ENCODE measurements at regions not wholly inside any gene's neighbourhood (a gene's known extent, or its start where the extent isn't known, plus 50 kb on each side); places are given as distances from the start of the nearest gene placed in this dataset.

DNA sequence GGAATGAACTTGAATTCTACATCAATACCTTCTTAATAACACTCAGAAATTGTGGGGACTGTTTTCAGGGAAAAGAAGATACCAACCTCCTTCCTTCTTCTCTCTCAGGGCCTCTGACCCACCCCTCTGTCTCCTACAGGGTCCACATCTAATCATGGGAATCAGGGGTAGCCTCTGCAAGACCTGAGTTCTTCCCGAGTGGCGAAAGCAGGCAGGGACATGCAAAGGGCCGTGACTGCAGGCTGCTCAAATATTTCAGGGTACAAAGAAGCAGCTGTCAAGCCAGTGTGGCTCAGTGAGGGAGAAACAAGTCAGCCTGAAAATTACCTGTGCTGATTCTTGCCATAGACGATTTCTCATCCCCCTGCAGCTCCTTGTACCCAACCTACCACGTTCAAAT, 123.1 kb upstream of the PARP11 start:
- TF ChIP-seq, protein P1, sequence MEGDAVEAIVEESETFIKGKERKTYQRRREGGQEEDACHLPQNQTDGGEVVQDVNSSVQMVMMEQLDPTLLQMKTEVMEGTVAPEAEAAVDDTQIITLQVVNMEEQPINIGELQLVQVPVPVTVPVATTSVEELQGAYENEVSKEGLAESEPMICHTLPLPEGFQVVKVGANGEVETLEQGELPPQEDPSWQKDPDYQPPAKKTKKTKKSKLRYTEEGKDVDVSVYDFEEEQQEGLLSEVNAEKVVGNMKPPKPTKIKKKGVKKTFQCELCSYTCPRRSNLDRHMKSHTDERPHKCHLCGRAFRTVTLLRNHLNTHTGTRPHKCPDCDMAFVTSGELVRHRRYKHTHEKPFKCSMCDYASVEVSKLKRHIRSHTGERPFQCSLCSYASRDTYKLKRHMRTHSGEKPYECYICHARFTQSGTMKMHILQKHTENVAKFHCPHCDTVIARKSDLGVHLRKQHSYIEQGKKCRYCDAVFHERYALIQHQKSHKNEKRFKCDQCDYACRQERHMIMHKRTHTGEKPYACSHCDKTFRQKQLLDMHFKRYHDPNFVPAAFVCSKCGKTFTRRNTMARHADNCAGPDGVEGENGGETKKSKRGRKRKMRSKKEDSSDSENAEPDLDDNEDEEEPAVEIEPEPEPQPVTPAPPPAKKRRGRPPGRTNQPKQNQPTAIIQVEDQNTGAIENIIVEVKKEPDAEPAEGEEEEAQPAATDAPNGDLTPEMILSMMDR (IDR thresholded peaks at IDR 0.05), result no peak
- no peak for TF ChIP-seq POLR2A (IDR thresholded peaks at IDR 0.05)

Measured in testis (tissue), 2 donors.